Tibial nerve (tissue), 4 donors: ENCODE measurements at regions not wholly inside any gene's neighbourhood (a gene's known extent, or its start where the extent isn't known, plus 50 kb on each side); places are given as distances from the start of the nearest gene placed in this dataset.

Experiments
- DNase-seq, 2 donors: peaks; one replicate each; pipeline ENCODE4 v3.0.0-alpha.2; 2019; ENCODE audit warnings: low spot score in 2 of 2
- H3K27ac ChIP-seq, 4 donors: fragments of 200-600 bp; sonication (generic) in 3 of 4; one replicate each; pipeline ENCODE4 v1.5.1; 2017 to 2019; ENCODE audit warnings: mild to moderate bottlenecking in 1 of 4
- H3K27me3 ChIP-seq, 2 donors: fragments of 200-600 bp; sonication (generic) in 1 of 2; one replicate each; pipeline versions ENCODE4 v1.5.1 to v1.6.0; 2017 to 2019
- H3K36me3 ChIP-seq, 3 donors: fragments of 200-600 bp; sonication (generic); one replicate each; pipeline ENCODE4 v1.5.1; 2018 to 2019
- H3K4me1 ChIP-seq, 4 donors: fragments of 200-600 bp; sonication (generic) in 3 of 4; one replicate each; pipeline ENCODE4 v1.5.1; 2017 to 2019
- H3K4me3 ChIP-seq, 4 donors: fragments of 200-600 bp; sonication (generic) in 3 of 4; one replicate each; pipeline ENCODE4 v1.5.1; 2017 to 2019; ENCODE audit warnings: mild to moderate bottlenecking in 1 of 4, moderate library complexity in 1 of 4
- H3K9me3 ChIP-seq, 4 donors: fragments of 200-600 bp; sonication (generic) in 3 of 4; one replicate each; pipeline ENCODE4 v1.5.1; 2017 to 2019
- EP300 ChIP-seq, 2 donors: sonication (generic); formaldehyde crosslinking; IDR thresholded peaks; one replicate each; pipeline ENCODE4 v1.6.1; 2017; ENCODE audit warnings: antibody characterized with exemption in 2 of 2, mild to moderate bottlenecking in 1 of 2
- POLR2A ChIP-seq, 2 donors: fragments of 450-650 bp; IDR thresholded peaks; one replicate each; pipeline ENCODE4 v1.6.1; 2017; ENCODE audit warnings: antibody characterized with exemption in 2 of 2, mild to moderate bottlenecking in 2 of 2, moderate library complexity in 2 of 2
- WGBS, 2 donors: methylation state at CpG; one replicate each; pipeline ENCODE4 v1.1.5; 2018; 5-methylcytosine and 5-hydroxymethylcytosine counted together
- TF ChIP-seq, protein P1 (sequence below), 5 experiments: fragments of 200-600 bp in 3 of 5; fragments of 450-650 bp in 2 of 5; sonication (generic) in 3 of 5; IDR thresholded peaks; one replicate each; pipeline ENCODE4 v1.5.1; 2016 to 2019; ENCODE audit warnings: antibody characterized with exemption in 5 of 5, mild to moderate bottlenecking in 3 of 5, moderate library complexity in 2 of 5

DNA sequence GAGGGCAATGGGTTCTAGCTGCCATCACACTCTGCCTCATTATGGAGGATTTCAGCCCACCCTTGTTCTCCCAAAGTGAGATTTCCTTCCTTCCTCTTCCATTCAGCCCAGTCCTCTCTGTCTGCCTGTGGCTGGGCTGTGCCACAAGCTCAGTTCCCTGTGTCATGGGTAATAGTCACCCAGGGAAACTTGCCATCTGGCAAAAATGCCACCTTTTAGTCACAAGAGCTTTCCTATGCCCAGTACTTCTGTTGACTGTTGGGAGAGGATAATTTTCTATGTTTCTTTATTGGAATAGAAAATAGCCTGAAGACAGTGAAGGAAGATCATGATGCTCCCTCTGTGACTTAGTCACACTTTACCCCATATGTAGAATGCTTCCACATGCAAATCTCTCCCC is 71.4 kb downstream of the TLR4 start:
- no peak for TF ChIP-seq POLR2A (IDR thresholded peaks at IDR 0.05)
- TF ChIP-seq, protein P1, sequence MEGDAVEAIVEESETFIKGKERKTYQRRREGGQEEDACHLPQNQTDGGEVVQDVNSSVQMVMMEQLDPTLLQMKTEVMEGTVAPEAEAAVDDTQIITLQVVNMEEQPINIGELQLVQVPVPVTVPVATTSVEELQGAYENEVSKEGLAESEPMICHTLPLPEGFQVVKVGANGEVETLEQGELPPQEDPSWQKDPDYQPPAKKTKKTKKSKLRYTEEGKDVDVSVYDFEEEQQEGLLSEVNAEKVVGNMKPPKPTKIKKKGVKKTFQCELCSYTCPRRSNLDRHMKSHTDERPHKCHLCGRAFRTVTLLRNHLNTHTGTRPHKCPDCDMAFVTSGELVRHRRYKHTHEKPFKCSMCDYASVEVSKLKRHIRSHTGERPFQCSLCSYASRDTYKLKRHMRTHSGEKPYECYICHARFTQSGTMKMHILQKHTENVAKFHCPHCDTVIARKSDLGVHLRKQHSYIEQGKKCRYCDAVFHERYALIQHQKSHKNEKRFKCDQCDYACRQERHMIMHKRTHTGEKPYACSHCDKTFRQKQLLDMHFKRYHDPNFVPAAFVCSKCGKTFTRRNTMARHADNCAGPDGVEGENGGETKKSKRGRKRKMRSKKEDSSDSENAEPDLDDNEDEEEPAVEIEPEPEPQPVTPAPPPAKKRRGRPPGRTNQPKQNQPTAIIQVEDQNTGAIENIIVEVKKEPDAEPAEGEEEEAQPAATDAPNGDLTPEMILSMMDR (IDR thresholded peaks at IDR 0.05) = no peak
- TF ChIP-seq EP300 (IDR thresholded peaks at IDR 0.05) = no peak
- no peaks in the 10 kb centered on the region for H3K9me3 ChIP-seq
- no peak overlapping the region for H3K27ac ChIP-seq
- no peak overlapping the region for H3K4me3 ChIP-seq
- peaks cover 0 to 15% (median 0%) of the 10 kb centered on the region in 4 donors for H3K4me1 ChIP-seq
- H3K27me3 ChIP-seq = no peaks in the 10 kb centered on the region
- H3K36me3 ChIP-seq = no peaks in the 10 kb centered on the region
- no peak for DNase-seq

DNA sequence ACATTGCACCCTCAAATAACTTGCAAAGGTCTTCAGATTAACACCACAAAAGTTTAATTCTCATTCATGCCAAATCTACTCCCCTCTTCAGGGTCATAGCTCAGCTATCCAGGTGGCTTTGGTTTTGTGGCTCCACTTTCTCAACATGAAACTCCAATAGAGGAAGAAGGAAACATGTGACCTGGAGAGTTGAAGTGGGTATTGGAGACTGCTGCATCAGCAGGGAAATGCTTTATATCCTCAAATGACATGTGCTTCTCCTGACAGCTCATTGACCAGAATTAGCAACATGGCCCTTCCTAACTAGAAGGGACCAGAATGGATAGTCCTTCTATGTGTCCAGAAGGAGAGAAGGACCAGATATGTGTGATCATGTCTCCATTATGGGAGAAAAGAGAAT is 73.6 kb downstream of the TLR4 start:
- Histone ChIP-seq H3K27me3 (no peaks in the 10 kb centered on the region), H3K27ac (no peak overlapping the region), H3K36me3 (no peaks in the 10 kb centered on the region), H3K9me3 (no peaks in the 10 kb centered on the region), H3K4me1 (peaks cover 0 to 18% (median 0%) of the 10 kb centered on the region in 4 donors), H3K4me3 (no peak overlapping the region)
- TF ChIP-seq, protein P1 (IDR thresholded peaks at IDR 0.05) = no peak
- TF ChIP-seq POLR2A (IDR thresholded peaks at IDR 0.05) (no peak), EP300 (IDR thresholded peaks at IDR 0.05) (peak; percentile 66 to 81)
- DNase-seq = peak in 1 of 2 donors; percentile 14

DNA sequence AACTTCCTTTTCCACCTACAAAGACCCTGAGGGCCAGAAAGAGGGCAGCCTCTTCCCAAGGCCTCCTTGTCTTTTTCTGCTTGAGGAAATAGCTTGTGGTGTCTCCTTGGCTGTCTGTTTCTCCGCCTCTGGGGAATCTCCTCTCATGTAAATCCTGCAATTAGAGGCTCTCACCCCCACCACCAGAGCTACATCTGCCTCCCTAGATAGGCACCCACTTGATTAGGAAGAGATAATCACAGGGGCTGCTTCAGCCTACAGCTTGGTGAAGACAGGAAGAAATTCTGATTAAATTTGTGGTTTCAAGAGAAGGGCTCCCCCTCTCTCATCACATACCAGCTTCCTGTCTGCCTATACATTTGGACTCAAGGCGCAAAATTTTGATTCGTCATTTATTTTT is 75.6 kb downstream of the TLR4 start:
- peaks cover 0 to 26% (median 5%) of the 10 kb centered on the region in 4 donors for H3K4me1 ChIP-seq
- H3K27ac ChIP-seq = no peak overlapping the region
- 81 to 96% methylated on average over 3 of the region's 3 CpGs for WGBS, 2 donors
- DNase-seq = no peak
- H3K9me3 ChIP-seq = no peaks in the 10 kb centered on the region
- H3K36me3 ChIP-seq = no peaks in the 10 kb centered on the region
- H3K4me3 ChIP-seq = no peak overlapping the region
- TF ChIP-seq, protein P1 (IDR thresholded peaks at IDR 0.05) = no peak
- TF ChIP-seq POLR2A (IDR thresholded peaks at IDR 0.05) (no peak), EP300 (IDR thresholded peaks at IDR 0.05) (no peak)
- no peaks in the 10 kb centered on the region for H3K27me3 ChIP-seq

DNA sequence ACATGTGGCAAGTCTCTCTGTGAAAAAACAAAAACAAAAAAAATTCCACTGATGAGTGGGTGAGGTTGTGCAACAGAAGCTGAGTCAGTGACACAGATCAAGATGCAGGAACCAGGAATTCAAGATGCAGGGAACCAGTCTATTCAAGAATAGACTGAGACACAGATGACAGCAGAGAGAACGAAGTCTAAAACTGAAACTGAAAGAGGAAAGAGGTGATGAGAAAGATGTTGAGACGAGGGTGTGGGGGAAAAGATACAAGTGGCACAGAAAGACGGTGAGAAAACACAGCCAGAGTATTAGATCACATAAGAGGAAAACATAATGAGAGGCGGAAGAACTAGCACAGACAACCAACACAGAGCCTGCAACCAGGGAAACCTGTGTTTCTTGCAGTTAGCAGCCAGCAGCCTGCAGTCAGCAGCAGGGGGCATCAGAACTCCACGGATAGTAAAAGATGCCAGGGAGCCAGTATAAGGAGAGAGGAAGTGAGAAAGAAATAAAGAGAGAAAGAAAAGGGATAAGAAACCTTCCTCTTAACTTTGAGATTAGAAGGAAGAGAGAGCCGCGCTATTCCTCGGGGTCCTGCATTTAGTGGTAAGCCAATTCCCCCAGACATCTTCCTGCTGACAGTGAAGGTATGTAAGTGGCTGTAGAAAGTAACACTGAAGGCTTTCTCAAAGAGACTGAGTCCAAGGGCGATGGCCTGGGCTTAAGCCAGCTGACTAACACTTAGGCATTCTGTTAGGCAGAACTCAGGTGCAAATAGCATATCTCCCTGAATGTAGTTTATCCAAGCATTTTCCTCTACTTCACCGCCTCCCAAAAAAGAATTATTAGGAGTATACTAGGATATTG is 79.0 kb downstream of the TLR4 start:
- Histone ChIP-seq H3K27ac (peak overlapping the region in 3 of 4 donors; percentile 9 to 73 (median 64)), H3K27me3 (no peaks in the 10 kb centered on the region), H3K9me3 (no peaks in the 10 kb centered on the region), H3K4me1 (peaks cover 0 to 26% (median 5%) of the 10 kb centered on the region in 4 donors), H3K4me3 (peak overlapping the region; percentile 20 to 50 (median 40)), H3K36me3 (no peaks in the 10 kb centered on the region)
- peak; percentile 43 to 73 for DNase-seq
- 18 to 20% methylated on average over 10 of the region's 10 CpGs for WGBS, 2 donors
- TF ChIP-seq POLR2A (IDR thresholded peaks at IDR 0.05) = no peak
- peak in 1 of 2 donors; percentile 71 for TF ChIP-seq EP300 (IDR thresholded peaks at IDR 0.05)
- TF ChIP-seq, protein P1 (IDR thresholded peaks at IDR 0.05) = peak; percentile 58 to 82 (median 71)

DNA sequence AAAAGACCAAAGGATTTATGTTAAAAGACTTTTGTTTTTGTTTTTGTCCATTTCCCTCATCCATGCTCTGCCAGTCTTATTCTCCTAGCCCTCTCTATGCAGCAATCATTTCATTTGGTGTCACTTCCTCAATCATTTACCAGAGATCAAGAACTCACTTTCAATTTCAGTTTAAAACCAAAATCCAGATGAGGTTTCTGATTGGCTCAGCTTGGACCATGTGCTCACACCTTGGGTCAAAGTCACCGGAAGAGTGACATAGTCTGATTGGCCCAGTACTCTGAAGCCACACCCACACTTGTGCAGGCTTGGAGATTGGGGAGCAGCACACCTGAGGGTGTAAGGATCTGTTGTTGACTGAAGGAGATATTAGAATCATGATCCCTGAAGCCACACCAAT is 79.6 kb downstream of the TLR4 start:
- H3K4me1 ChIP-seq = peaks cover 0 to 22% (median 5%) of the 10 kb centered on the region in 4 donors
- no peaks in the 10 kb centered on the region for H3K27me3 ChIP-seq
- no peak for DNase-seq
- no peak for TF ChIP-seq EP300 (IDR thresholded peaks at IDR 0.05)
- TF ChIP-seq, protein P1 (IDR thresholded peaks at IDR 0.05) = no peak
- H3K9me3 ChIP-seq = no peaks in the 10 kb centered on the region
- H3K27ac ChIP-seq = no peak overlapping the region
- H3K36me3 ChIP-seq = no peaks in the 10 kb centered on the region
- WGBS, 2 donors = 61 to 67% methylated on average over 1 of the region's 1 CpG
- no peak overlapping the region for H3K4me3 ChIP-seq
